HEK293 (cell line): ENCODE measurements at regions not wholly inside any gene's neighbourhood (a gene's known extent, or its start where the extent isn't known, plus 50 kb on each side); places are given as distances from the start of the nearest gene placed in this dataset.

Experiments used
- CTCF ChIA-PET: fragments of 350-600 bp; formaldehyde crosslinking; extraction: SDS; loops from one replicate; lab custom pipeline; 2021; ENCODE audit warnings: antibody characterized with exemption; lab: Yijun Ruan, JAX
- POLR2A ChIA-PET: fragments of 300-600 bp; formaldehyde crosslinking; extraction: SDS; loops from one replicate; lab custom pipeline; 2020; ENCODE audit warnings: antibody characterized with exemption, inconsistent platforms; lab: Yijun Ruan, JAX
- H3K27ac ChIP-seq: fragments of 200-500 bp; sonication (Bioruptor generic); 2 replicates; pipeline ENCODE4 v1.5.1; 2014; ENCODE audit warnings: low read depth, low read length, control low read depth, inconsistent platforms; ENCODE audit errors: extremely low read depth
- H3K36me3 ChIP-seq, 2 experiments: fragments of 200-500 bp in 1 of 2; sonication (Bioruptor generic) in 1 of 2; 1 replicate in 1 of 2; 2 replicates in 1 of 2; pipeline ENCODE4 v1.5.1; 2014 to 2017; ENCODE audit warnings: inconsistent platforms in 2 of 2, low read length in 2 of 2; ENCODE audit not compliant: control insufficient read depth in 2 of 2, insufficient read depth in 1 of 2
- H3K4me1 ChIP-seq: fragments of 200-500 bp; sonication (Bioruptor generic); 2 replicates; pipeline ENCODE4 v1.5.1; 2014; ENCODE audit warnings: mild to moderate bottlenecking, low read length, inconsistent platforms; ENCODE audit not compliant: control insufficient read depth, insufficient read depth
- H3K4me3 ChIP-seq: 2 replicates; pipeline ENCODE4 v1.5.1; 2011; ENCODE audit warnings: low read depth, mild to moderate bottlenecking, control low read depth, low read length, moderate library complexity
- H3K9me3 ChIP-seq: fragments of 200-500 bp; sonication (Bioruptor generic); 2 replicates; pipeline ENCODE4 v1.5.1; 2014; ENCODE audit warnings: low read depth, low read length, inconsistent platforms; ENCODE audit not compliant: control insufficient read depth, insufficient read depth
- GLI2 ChIP-seq: fragments of 450-650 bp; formaldehyde crosslinking; IDR thresholded peaks from 2 replicates; pipeline ENCODE4; 2017; ENCODE audit warnings: missing biosample characterization, missing genetic modification characterization, low read depth, borderline replicate concordance
- ZEB2 ChIP-seq: fragments of 450-650 bp; formaldehyde crosslinking; IDR thresholded peaks from 2 replicates; pipeline ENCODE4 v1.5.1; 2016; ENCODE audit warnings: missing biosample characterization, missing genetic modification characterization
- ZFHX2 ChIP-seq: fragments of 450-650 bp; formaldehyde crosslinking; conservative IDR thresholded peaks from 2 replicates; pipeline ENCODE4 v1.5.1; 2016; ENCODE audit warnings: missing biosample characterization, missing genetic modification characterization
- ZFP37 ChIP-seq: fragments of 450-650 bp; formaldehyde crosslinking; IDR thresholded peaks from 2 replicates; pipeline ENCODE4 v1.5.1; 2016; ENCODE audit warnings: missing biosample characterization, missing genetic modification characterization
- ZNF112 ChIP-seq: fragments of 450-650 bp; formaldehyde crosslinking; IDR thresholded peaks from 2 replicates; pipeline ENCODE4 v1.5.0; 2017; ENCODE audit warnings: missing biosample characterization, missing genetic modification characterization
- ZNF133 ChIP-seq: fragments of 450-650 bp; formaldehyde crosslinking; IDR thresholded peaks from 2 replicates; pipeline ENCODE4 v1.5.1; 2016; ENCODE audit warnings: missing biosample characterization, missing genetic modification characterization
- ZNF140 ChIP-seq: fragments of 450-650 bp; formaldehyde crosslinking; IDR thresholded peaks from 2 replicates; pipeline ENCODE4 v1.5.1; 2016; ENCODE audit warnings: missing biosample characterization, missing genetic modification characterization
- ZNF169 ChIP-seq: fragments of 450-650 bp; formaldehyde crosslinking; IDR thresholded peaks from 2 replicates; pipeline ENCODE4 v1.5.1; 2016; ENCODE audit warnings: missing biosample characterization, missing genetic modification characterization
- ZNF248 ChIP-seq: fragments of 450-650 bp; formaldehyde crosslinking; IDR thresholded peaks from 2 replicates; pipeline ENCODE4 v1.5.1; 2017; ENCODE audit warnings: missing biosample characterization, missing genetic modification characterization
- ZNF266 ChIP-seq: fragments of 450-650 bp; formaldehyde crosslinking; IDR thresholded peaks from 2 replicates; pipeline ENCODE4 v1.5.1; 2016; ENCODE audit warnings: missing biosample characterization, missing genetic modification characterization, low read depth
- ZNF341 ChIP-seq: fragments of 450-650 bp; formaldehyde crosslinking; IDR thresholded peaks from 2 replicates; pipeline ENCODE4; 2016; ENCODE audit warnings: low read depth, missing biosample characterization, missing genetic modification characterization
- ZNF354C ChIP-seq: fragments of 450-650 bp; formaldehyde crosslinking; IDR thresholded peaks from 2 replicates; pipeline ENCODE4 v1.5.1; 2016; ENCODE audit warnings: missing biosample characterization, missing genetic modification characterization, low read depth, borderline replicate concordance
- ZNF423 ChIP-seq: fragments of 450-650 bp; formaldehyde crosslinking; IDR thresholded peaks from 2 replicates; pipeline ENCODE4 v1.5.1; 2016; ENCODE audit warnings: missing biosample characterization, missing genetic modification characterization
- ZNF433 ChIP-seq: fragments of 450-650 bp; formaldehyde crosslinking; IDR thresholded peaks from 2 replicates; pipeline ENCODE4 v1.5.1; 2016; ENCODE audit warnings: missing biosample characterization, missing genetic modification characterization, low read depth
- ZNF473 ChIP-seq: fragments of 450-650 bp; formaldehyde crosslinking; IDR thresholded peaks from 2 replicates; pipeline ENCODE4 v1.5.1; 2017; ENCODE audit warnings: missing biosample characterization, missing genetic modification characterization
- ZNF548 ChIP-seq: fragments of 450-650 bp; formaldehyde crosslinking; IDR thresholded peaks from 2 replicates; pipeline ENCODE4 v1.5.1; 2016; ENCODE audit warnings: missing biosample characterization, missing genetic modification characterization
- ZNF596 ChIP-seq: fragments of 450-650 bp; IDR thresholded peaks from 2 replicates; pipeline ENCODE4 v1.5.0; 2018; ENCODE audit warnings: missing biosample characterization, mild to moderate bottlenecking, missing genetic modification characterization, moderate library complexity
- ZNF768 ChIP-seq: fragments of 450-650 bp; formaldehyde crosslinking; IDR thresholded peaks from 2 replicates; pipeline ENCODE4 v1.5.1; 2018; ENCODE audit warnings: missing biosample characterization, mild to moderate bottlenecking, missing genetic modification characterization
- ZNF843 ChIP-seq: fragments of 450-650 bp; formaldehyde crosslinking; IDR thresholded peaks from 2 replicates; pipeline ENCODE4 v1.5.1; 2016; ENCODE audit warnings: missing biosample characterization, missing genetic modification characterization
- TF ChIP-seq, protein P1 (sequence below): fragments of 450-650 bp; formaldehyde crosslinking; IDR thresholded peaks from 2 replicates; pipeline ENCODE4 v1.5.1; 2016; ENCODE audit warnings: missing biosample characterization, missing genetic modification characterization, low read depth
- TF ChIP-seq, protein P2 (sequence below): fragments of 450-650 bp; formaldehyde crosslinking; IDR thresholded peaks from 2 replicates; pipeline ENCODE4 v1.5.1; 2016; ENCODE audit warnings: missing biosample characterization, missing genetic modification characterization, borderline replicate concordance

DNA sequence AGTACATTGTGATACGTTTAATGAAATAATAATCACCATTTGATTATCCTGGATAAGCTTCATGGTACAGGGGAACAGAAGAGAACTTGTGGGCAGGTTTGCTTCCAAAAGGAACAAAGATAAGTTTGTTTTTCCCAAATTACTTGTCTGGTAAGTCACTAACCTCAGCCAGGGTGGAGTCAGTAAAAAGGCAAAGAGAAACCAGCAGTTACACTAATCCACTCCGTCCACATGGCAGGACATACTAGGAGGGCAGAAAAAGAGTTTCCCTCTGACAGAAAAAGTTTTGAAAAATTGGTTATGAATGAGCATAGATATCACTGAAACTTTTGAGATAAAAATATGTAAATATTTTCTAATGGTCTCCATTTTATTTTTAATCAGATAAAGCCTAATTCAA is 285.9 kb downstream of the IL15 start (continued):
- TF ChIP-seq, protein P1, sequence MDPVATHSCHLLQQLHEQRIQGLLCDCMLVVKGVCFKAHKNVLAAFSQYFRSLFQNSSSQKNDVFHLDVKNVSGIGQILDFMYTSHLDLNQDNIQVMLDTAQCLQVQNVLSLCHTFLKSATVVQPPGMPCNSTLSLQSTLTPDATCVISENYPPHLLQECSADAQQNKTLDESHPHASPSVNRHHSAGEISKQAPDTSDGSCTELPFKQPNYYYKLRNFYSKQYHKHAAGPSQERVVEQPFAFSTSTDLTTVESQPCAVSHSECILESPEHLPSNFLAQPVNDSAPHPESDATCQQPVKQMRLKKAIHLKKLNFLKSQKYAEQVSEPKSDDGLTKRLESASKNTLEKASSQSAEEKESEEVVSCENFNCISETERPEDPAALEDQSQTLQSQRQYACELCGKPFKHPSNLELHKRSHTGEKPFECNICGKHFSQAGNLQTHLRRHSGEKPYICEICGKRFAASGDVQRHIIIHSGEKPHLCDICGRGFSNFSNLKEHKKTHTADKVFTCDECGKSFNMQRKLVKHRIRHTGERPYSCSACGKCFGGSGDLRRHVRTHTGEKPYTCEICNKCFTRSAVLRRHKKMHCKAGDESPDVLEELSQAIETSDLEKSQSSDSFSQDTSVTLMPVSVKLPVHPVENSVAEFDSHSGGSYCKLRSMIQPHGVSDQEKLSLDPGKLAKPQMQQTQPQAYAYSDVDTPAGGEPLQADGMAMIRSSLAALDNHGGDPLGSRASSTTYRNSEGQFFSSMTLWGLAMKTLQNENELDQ (tag by site-specific recombination), result no peak
- TF ChIP-seq ZNF843 (tag by site-specific recombination), result no peak
- TF ChIP-seq ZNF354C (tag by site-specific recombination), result no peak
- no peak for TF ChIP-seq ZNF266 (tag by site-specific recombination)
- no peak for TF ChIP-seq ZNF248
- no peak for TF ChIP-seq ZNF548 (tag by site-specific recombination)
- TF ChIP-seq, all 188 proteins: peak for 0

DNA sequence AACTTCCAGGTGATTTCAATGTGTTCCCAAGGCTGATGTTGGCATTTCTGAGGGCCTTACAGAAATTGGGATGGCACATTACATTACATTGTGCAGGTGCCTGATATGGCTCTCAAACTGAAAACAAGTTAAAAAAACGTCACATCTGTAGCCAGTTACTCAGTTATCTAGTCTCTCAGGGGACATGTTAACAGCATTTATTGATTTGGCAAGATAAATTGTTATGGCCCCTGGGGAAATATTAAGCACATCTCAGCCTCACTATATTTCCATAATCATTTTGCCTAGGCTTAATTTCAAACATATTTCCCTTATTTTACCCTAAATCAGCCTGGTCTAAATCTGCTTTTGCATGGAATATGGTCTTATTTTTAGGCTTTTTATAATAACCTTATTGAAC is 290.0 kb downstream of the IL15 start:
- POLR2A ChIA-PET, result no interaction called here
- H3K4me3 ChIP-seq, result no peak overlapping the region
- no peaks in the 10 kb centered on the region for H3K4me1 ChIP-seq
- no peaks in the 10 kb centered on the region for H3K9me3 ChIP-seq
- CTCF ChIA-PET, result no interaction called here
- TF ChIP-seq ZNF169 (tag by site-specific recombination) (no peak), ZNF433 (tag by site-specific recombination) (no peak), ZNF473 (no peak), ZNF140 (no peak), ZNF423 (tag by site-specific recombination) (no peak), ZNF341 (no peak), ZFP37 (tag by site-specific recombination) (no peak), ZEB2 (tag by site-specific recombination) (no peak), ZNF112 (tag by site-specific recombination) (no peak), ZNF768 (tag by site-specific recombination) (no peak), ZNF596 (tag by site-specific recombination) (no peak), ZFHX2 (tag by site-specific recombination) (no peak), ZNF133 (tag by site-specific recombination) (no peak), GLI2 (tag by site-specific recombination) (no peak)
- TF ChIP-seq, protein P2, sequence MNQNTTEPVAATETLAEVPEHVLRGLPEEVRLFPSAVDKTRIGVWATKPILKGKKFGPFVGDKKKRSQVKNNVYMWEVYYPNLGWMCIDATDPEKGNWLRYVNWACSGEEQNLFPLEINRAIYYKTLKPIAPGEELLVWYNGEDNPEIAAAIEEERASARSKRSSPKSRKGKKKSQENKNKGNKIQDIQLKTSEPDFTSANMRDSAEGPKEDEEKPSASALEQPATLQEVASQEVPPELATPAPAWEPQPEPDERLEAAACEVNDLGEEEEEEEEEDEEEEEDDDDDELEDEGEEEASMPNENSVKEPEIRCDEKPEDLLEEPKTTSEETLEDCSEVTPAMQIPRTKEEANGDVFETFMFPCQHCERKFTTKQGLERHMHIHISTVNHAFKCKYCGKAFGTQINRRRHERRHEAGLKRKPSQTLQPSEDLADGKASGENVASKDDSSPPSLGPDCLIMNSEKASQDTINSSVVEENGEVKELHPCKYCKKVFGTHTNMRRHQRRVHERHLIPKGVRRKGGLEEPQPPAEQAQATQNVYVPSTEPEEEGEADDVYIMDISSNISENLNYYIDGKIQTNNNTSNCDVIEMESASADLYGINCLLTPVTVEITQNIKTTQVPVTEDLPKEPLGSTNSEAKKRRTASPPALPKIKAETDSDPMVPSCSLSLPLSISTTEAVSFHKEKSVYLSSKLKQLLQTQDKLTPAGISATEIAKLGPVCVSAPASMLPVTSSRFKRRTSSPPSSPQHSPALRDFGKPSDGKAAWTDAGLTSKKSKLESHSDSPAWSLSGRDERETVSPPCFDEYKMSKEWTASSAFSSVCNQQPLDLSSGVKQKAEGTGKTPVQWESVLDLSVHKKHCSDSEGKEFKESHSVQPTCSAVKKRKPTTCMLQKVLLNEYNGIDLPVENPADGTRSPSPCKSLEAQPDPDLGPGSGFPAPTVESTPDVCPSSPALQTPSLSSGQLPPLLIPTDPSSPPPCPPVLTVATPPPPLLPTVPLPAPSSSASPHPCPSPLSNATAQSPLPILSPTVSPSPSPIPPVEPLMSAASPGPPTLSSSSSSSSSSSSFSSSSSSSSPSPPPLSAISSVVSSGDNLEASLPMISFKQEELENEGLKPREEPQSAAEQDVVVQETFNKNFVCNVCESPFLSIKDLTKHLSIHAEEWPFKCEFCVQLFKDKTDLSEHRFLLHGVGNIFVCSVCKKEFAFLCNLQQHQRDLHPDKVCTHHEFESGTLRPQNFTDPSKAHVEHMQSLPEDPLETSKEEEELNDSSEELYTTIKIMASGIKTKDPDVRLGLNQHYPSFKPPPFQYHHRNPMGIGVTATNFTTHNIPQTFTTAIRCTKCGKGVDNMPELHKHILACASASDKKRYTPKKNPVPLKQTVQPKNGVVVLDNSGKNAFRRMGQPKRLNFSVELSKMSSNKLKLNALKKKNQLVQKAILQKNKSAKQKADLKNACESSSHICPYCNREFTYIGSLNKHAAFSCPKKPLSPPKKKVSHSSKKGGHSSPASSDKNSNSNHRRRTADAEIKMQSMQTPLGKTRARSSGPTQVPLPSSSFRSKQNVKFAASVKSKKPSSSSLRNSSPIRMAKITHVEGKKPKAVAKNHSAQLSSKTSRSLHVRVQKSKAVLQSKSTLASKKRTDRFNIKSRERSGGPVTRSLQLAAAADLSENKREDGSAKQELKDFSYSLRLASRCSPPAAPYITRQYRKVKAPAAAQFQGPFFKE (tag by site-specific recombination), result no peak
- no peaks in the 10 kb centered on the region for H3K36me3 ChIP-seq
- no peak overlapping the region for H3K27ac ChIP-seq
